GM13976 (cell line): ENCODE measurements at regions not wholly inside any gene's neighbourhood (a gene's known extent, or its start where the extent isn't known, plus 50 kb on each side); places are given as distances from the start of the nearest gene placed in this dataset.
A peak's percentile ranks its signal among the peaks of the same experiment; 100 is the strongest.
"Not testable (repeated sequence)": the region's sequence is repeated elsewhere in the genome, so short reads cannot be mapped to it uniquely, and the experiment has no call there.

Experiments used
- DNase-seq: peaks from one replicate; pipeline ENCODE4 v3.0.0; 2012; ENCODE audit warnings: low spot score
- CTCF ChIP-seq: IDR thresholded peaks from 2 replicates; pipeline ENCODE4 v1.5.1; 2012; ENCODE audit warnings: borderline replicate concordance, mild to moderate bottlenecking; ENCODE audit not compliant: insufficient read depth; ENCODE audit errors: extremely low read depth, missing control alignments, control extremely low read depth
- in situ Hi-C: fragments of 300-500 bp; cut with MboI; formaldehyde crosslinking; loops from one replicate; pipeline ENCODE4 v1.12.0; 2022; ENCODE audit warnings: low sequenced_read_pairs, mixed read lengths, inconsistent platforms; ENCODE audit not compliant: unreplicated experiment

- TF ChIP-seq CTCF, result no peak
- in situ Hi-C loops, result no loop called here
- no peak for DNase-seq
Measured at GRCh38 chr12:46480316-46480715, 107.7 kb upstream of the SLC38A2 start.

GRCh38 chr12:46478123-46478522, 105.5 kb upstream of the SLC38A2 start:
- DNase-seq, result no peak
- no peak for TF ChIP-seq CTCF
- in situ Hi-C loops, result no loop called here

GRCh38 chr12:46477541-46477940, 105.0 kb upstream of the SLC38A2 start:
- no peak for DNase-seq
- in situ Hi-C loops, result no loop called here
- TF ChIP-seq CTCF, result no peak

- DNase-seq, result no peak
- no peak for TF ChIP-seq CTCF
- in situ Hi-C loops, result no loop called here
Measured at GRCh38 chr12:46475972-46476645, 103.5 kb upstream of the SLC38A2 start.

GRCh38 chr12:46474385-46474784, 101.8 kb upstream of the SLC38A2 start:
- in situ Hi-C loops, DNase-seq: not testable (repeated sequence)

GRCh38 chr12:46473634-46474329, 101.2 kb upstream of the SLC38A2 start:
- in situ Hi-C loops, result no loop called here
- no peak for TF ChIP-seq CTCF
- DNase-seq, result peak; percentile 19

GRCh38 chr12:46472893-46473633, 100.5 kb upstream of the SLC38A2 start:
- in situ Hi-C loops, result no loop called here
- DNase-seq, result no peak
- TF ChIP-seq CTCF, result no peak
